Pancreas (tissue), 10 donors: ENCODE measurements at regions not wholly inside any gene's neighbourhood (a gene's known extent, or its start where the extent isn't known, plus 50 kb on each side); places are given as distances from the start of the nearest gene placed in this dataset.
"Not testable (repeated sequence)": the region's sequence is repeated elsewhere in the genome, so short reads cannot be mapped to it uniquely, and the experiment has no call there.

Experiments used
- ATAC-seq, 4 donors: fragments of 200-7000 bp; cut with Tn5 transposase; one replicate each; pipeline versions ENCODE4 v1.8.0 to v1.9.1; 2020; ENCODE audit warnings: mild to moderate bottlenecking in 4 of 4, moderate library complexity in 4 of 4
- DNase-seq, 6 donors: peaks; one replicate each; pipeline ENCODE4 v3.0.0-alpha.2; 2020
- FAIRE-seq: peaks from 2 replicates; lab custom pipeline; 2012; peaks lifted over from hg19 to GRCh38; lab: Jason Lieb, UNC
- H3K27ac ChIP-seq, 4 donors: fragments of 200-600 bp; sonication (generic); 1 replicate in 3 of 4; 2 replicates in 1 of 4; pipeline versions ENCODE4 v1.5.0 to v1.8.0; 2020
- H3K27me3 ChIP-seq, 4 donors: fragments of 200-600 bp; one replicate each; pipeline ENCODE4 v1.8.0; 2021
- H3K36me3 ChIP-seq, 3 donors: fragments of 200-600 bp; sonication (generic) in 1 of 3; one replicate each; pipeline versions ENCODE4 v1.5.0 to v1.8.0; 2020 to 2021
- H3K4me1 ChIP-seq, 3 donors: fragments of 200-600 bp; one replicate each; pipeline ENCODE4 v1.8.0; 2021
- H3K4me3 ChIP-seq, 4 donors: fragments of 200-600 bp; sonication (generic) in 2 of 4; one replicate each; pipeline versions ENCODE4 v1.5.0 to v1.8.0; 2020 to 2021
- H3K9me3 ChIP-seq, 4 donors: fragments of 200-600 bp; one replicate each; pipeline ENCODE4 v1.8.0; 2021
- WGBS, 2 donors: extraction: QIAGEN DNeasy Blood & Tissue Kit; methylation state at CpG; one replicate each; pipeline ENCODE4 v1.1.7; 2013; 5-methylcytosine and 5-hydroxymethylcytosine counted together
- intact Hi-C, 3 donors: fragments of 100-400 bp; cut with DNase I; formaldehyde crosslinking; loops; one replicate each; pipeline versions ENCODE4 v1.11.1 to v1.14.2; 2022
- TF ChIP-seq, protein P1 (sequence below), 4 donors: fragments of 200-600 bp; sonication (generic) in 3 of 4; IDR thresholded peaks; one replicate each; pipeline versions ENCODE4 v1.5.0 to v1.8.0; 2021; ENCODE audit warnings: antibody characterized with exemption in 4 of 4
- donor health status: healthy with polysubstance abuse.
- donor health status: DM: no; HTN: no; CAD: no; lungs with moderate emphysema.
- donor health status: DM: no; HTN: no; CAD: no.
- donor health status: control.
- donor health status: control.
- donor health status: Bipolar disorder and iron deficiency.
- donor health status: DM: yes; HTN: yes; CAD: no.
- donor health status: DM: no; HTN: no; CAD: no.
- donor health status: DM: no; HTN: no; CAD: no.
- donor health status: DM: yes; HTN: yes; CAD: no.

GRCh38 chr10:109588259-109588658 is 335.1 kb downstream of the XPNPEP1 start:
- Histone ChIP-seq H3K36me3 (no peaks in the 10 kb centered on the region), H3K27ac (no peak overlapping the region), H3K4me1 (no peaks in the 10 kb centered on the region), H3K9me3 (no peaks in the 10 kb centered on the region), H3K4me3 (no peak overlapping the region), H3K27me3 (no peaks in the 10 kb centered on the region)
- DNase-seq (no peak), ATAC-seq (no peak), FAIRE-seq (no peak)
- intact Hi-C loops: no loop called here
- WGBS, 2 donors: 78 to 80% methylated on average over 3 of the region's 3 CpGs
- TF ChIP-seq, protein P1, sequence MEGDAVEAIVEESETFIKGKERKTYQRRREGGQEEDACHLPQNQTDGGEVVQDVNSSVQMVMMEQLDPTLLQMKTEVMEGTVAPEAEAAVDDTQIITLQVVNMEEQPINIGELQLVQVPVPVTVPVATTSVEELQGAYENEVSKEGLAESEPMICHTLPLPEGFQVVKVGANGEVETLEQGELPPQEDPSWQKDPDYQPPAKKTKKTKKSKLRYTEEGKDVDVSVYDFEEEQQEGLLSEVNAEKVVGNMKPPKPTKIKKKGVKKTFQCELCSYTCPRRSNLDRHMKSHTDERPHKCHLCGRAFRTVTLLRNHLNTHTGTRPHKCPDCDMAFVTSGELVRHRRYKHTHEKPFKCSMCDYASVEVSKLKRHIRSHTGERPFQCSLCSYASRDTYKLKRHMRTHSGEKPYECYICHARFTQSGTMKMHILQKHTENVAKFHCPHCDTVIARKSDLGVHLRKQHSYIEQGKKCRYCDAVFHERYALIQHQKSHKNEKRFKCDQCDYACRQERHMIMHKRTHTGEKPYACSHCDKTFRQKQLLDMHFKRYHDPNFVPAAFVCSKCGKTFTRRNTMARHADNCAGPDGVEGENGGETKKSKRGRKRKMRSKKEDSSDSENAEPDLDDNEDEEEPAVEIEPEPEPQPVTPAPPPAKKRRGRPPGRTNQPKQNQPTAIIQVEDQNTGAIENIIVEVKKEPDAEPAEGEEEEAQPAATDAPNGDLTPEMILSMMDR (IDR thresholded peaks at IDR 0.05): no peak

- FAIRE-seq: no peak
Observed at GRCh38 chr10:109587366-109587765, 335.9 kb downstream of the XPNPEP1 start.

GRCh38 chr10:109556399-109556798 is 366.9 kb downstream of the XPNPEP1 start:
- H3K9me3 ChIP-seq: no peaks in the 10 kb centered on the region
- H3K27ac ChIP-seq: no peak overlapping the region
- ATAC-seq (no peak), FAIRE-seq (no peak), DNase-seq (no peak)
- TF ChIP-seq, protein P1 (IDR thresholded peaks at IDR 0.05): no peak
- H3K4me3 ChIP-seq: no peak overlapping the region
- intact Hi-C loops: no loop called here
- no peaks in the 10 kb centered on the region for H3K36me3 ChIP-seq
- H3K4me1 ChIP-seq: no peaks in the 10 kb centered on the region
- no peaks in the 10 kb centered on the region for H3K27me3 ChIP-seq

More at GRCh38 chr10:109587366-109587765, 335.9 kb downstream of the XPNPEP1 start:
- H3K27me3 ChIP-seq: no peaks in the 10 kb centered on the region
- no peaks in the 10 kb centered on the region for H3K36me3 ChIP-seq
- H3K9me3 ChIP-seq: no peaks in the 10 kb centered on the region
- H3K27ac ChIP-seq: no peak overlapping the region
- ATAC-seq (no peak), DNase-seq (no peak)
- H3K4me1 ChIP-seq: no peaks in the 10 kb centered on the region
- WGBS, 2 donors: 56 to 76% methylated on average over 3 of the region's 3 CpGs
- TF ChIP-seq, protein P1 (IDR thresholded peaks at IDR 0.05): no peak
- H3K4me3 ChIP-seq: no peak overlapping the region
- intact Hi-C loops: no loop called here

- ATAC-seq, H3K4me3 ChIP-seq, intact Hi-C loops, H3K27me3 ChIP-seq, FAIRE-seq, H3K36me3 ChIP-seq, H3K9me3 ChIP-seq, DNase-seq, H3K27ac ChIP-seq, H3K4me1 ChIP-seq: not testable (repeated sequence)
- 47 to 57% methylated on average over 8 of the region's 8 CpGs for WGBS, 2 donors
Observed at GRCh38 chr10:109542050-109542603, 381.2 kb downstream of the XPNPEP1 start.

DNA sequence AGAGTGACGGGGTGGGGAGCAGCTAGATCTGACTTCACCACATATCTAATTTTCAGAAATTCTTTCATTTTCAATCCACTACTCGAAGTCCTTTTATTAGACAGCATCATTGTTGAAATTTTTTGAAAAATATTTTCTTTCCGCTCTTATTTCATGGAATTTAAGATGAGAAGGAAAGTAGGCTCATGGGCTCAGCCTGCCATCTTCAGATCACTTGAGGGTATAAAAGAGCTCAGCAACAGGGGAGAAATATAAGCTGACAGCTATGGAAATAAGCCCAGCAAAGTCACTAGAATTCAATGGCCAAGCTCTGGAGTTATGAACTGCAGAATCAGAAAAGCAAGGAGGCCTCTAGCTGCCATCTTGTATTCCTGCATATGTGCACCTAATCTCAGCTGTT is 389.1 kb downstream of the XPNPEP1 start:
- Histone ChIP-seq H3K4me3 (no peak overlapping the region), H3K4me1 (no peaks in the 10 kb centered on the region), H3K27me3 (no peaks in the 10 kb centered on the region), H3K27ac (no peak overlapping the region), H3K9me3 (no peaks in the 10 kb centered on the region), H3K36me3 (no peaks in the 10 kb centered on the region)
- intact Hi-C loops: no loop called here
- TF ChIP-seq, protein P1 (IDR thresholded peaks at IDR 0.05): no peak
- DNase-seq (no peak), ATAC-seq (no peak), FAIRE-seq (no peak)
- WGBS, 2 donors: 74 to 80% methylated on average over 3 of the region's 3 CpGs
